Body of pancreas (tissue), 4 donors: ENCODE measurements at regions not wholly inside any gene's neighbourhood (a gene's known extent, or its start where the extent isn't known, plus 50 kb on each side); places are given as distances from the start of the nearest gene placed in this dataset.

Source experiments
- POLR2A ChIP-seq, 3 donors: fragments of 450-650 bp; IDR thresholded peaks; one replicate each; pipeline ENCODE4 v1.6.1; 2016; ENCODE audit warnings: antibody characterized with exemption in 3 of 3, mild to moderate bottlenecking in 2 of 3
- TF ChIP-seq, protein P1 (sequence below), 7 experiments: fragments of 450-650 bp in 4 of 7; fragments of 200-600 bp in 3 of 7; sonication (generic) in 3 of 7; IDR thresholded peaks; one replicate each; pipeline ENCODE4 v1.5.1; 2016 to 2019; ENCODE audit warnings: antibody characterized with exemption in 7 of 7

GRCh38 chr18:78727877-78728783 lies 251.5 kb upstream of the SALL3 start:
- TF ChIP-seq, protein P1, sequence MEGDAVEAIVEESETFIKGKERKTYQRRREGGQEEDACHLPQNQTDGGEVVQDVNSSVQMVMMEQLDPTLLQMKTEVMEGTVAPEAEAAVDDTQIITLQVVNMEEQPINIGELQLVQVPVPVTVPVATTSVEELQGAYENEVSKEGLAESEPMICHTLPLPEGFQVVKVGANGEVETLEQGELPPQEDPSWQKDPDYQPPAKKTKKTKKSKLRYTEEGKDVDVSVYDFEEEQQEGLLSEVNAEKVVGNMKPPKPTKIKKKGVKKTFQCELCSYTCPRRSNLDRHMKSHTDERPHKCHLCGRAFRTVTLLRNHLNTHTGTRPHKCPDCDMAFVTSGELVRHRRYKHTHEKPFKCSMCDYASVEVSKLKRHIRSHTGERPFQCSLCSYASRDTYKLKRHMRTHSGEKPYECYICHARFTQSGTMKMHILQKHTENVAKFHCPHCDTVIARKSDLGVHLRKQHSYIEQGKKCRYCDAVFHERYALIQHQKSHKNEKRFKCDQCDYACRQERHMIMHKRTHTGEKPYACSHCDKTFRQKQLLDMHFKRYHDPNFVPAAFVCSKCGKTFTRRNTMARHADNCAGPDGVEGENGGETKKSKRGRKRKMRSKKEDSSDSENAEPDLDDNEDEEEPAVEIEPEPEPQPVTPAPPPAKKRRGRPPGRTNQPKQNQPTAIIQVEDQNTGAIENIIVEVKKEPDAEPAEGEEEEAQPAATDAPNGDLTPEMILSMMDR (IDR thresholded peaks at IDR 0.05) = no peak
- no peak for TF ChIP-seq POLR2A (IDR thresholded peaks at IDR 0.05)
